SK-N-MC (cell line): ENCODE measurements at regions not wholly inside any gene's neighbourhood (a gene's known extent, or its start where the extent isn't known, plus 50 kb on each side); places are given as distances from the start of the nearest gene placed in this dataset.
"Not testable (repeated sequence)": the region's sequence is repeated elsewhere in the genome, so short reads cannot be mapped to it uniquely, and the experiment has no call there.

Experiments used
- DNase-seq: peaks from one replicate; pipeline ENCODE4 v3.0.0-alpha.2; 2011; ENCODE audit warnings: low read depth, low spot score
- H3K27ac ChIP-seq: fragments of 200-600 bp; sonication (generic); 2 replicates; pipeline ENCODE4 v1.5.1; 2016; ENCODE audit warnings: mixed run types
- H3K36me3 ChIP-seq: fragments of 200-600 bp; sonication (generic); 2 replicates; pipeline ENCODE4 v1.6.1; 2017; ENCODE audit warnings: antibody characterized with exemption, low read length, mixed read lengths; ENCODE audit not compliant: insufficient read depth
- H3K4me3 ChIP-seq: fragments of 200-600 bp; sonication (generic); 2 replicates; pipeline ENCODE4 v1.5.1; 2016
- H3K9ac ChIP-seq: fragments of 200-600 bp; sonication (generic); 2 replicates; pipeline ENCODE4 v1.8.0; 2017; ENCODE audit warnings: mixed run types, mixed read lengths; ENCODE audit not compliant: insufficient read length
- H3K9me3 ChIP-seq: fragments of 200-600 bp; sonication (generic); 2 replicates; pipeline ENCODE4 v1.6.1; 2017; ENCODE audit warnings: low read depth, mild to moderate bottlenecking, antibody characterized with exemption, low read length, moderate library complexity, mixed read lengths
- EZH2 ChIP-seq: fragments of 200-600 bp; sonication (generic); IDR thresholded peaks from one replicate; pipeline ENCODE4 v1.6.1; 2017; ENCODE audit warnings: antibody characterized with exemption
- FOXP2 ChIP-seq: optimal IDR thresholded peaks from 2 replicates; pipeline ENCODE3; 2011; ENCODE audit warnings: mild to moderate bottlenecking, moderate library complexity; ENCODE audit not compliant: insufficient read depth; ENCODE audit errors: extremely low read length, control extremely low read depth
- POLR2AphosphoS5 ChIP-seq: IDR thresholded peaks from 2 replicates; pipeline ENCODE4 v1.6.1; 2012; ENCODE audit warnings: mild to moderate bottlenecking, low read depth, low read length, borderline replicate concordance

- no peak overlapping the region for H3K9ac ChIP-seq
Observed at GRCh38 chr5:110001648-110002047, 311.9 kb downstream of the MAN2A1 start.

GRCh38 chr5:110002652-110003051 lies 312.9 kb downstream of the MAN2A1 start:
- no peak for TF ChIP-seq FOXP2
- Histone ChIP-seq H3K36me3 (no peaks in the 10 kb centered on the region), H3K4me3 (no peak overlapping the region), H3K27ac (no peak overlapping the region), H3K9ac (no peak overlapping the region), H3K9me3 (no peaks in the 10 kb centered on the region)
- no peak for DNase-seq

More at GRCh38 chr5:110001648-110002047, 311.9 kb downstream of the MAN2A1 start:
- no peak overlapping the region for H3K27ac ChIP-seq
- no peaks in the 10 kb centered on the region for H3K36me3 ChIP-seq
- H3K9me3 ChIP-seq = no peaks in the 10 kb centered on the region
- DNase-seq = no peak
- TF ChIP-seq FOXP2 (no peak), EZH2 (no peak), POLR2AphosphoS5 (no peak)
- no peak overlapping the region for H3K4me3 ChIP-seq

GRCh38 chr5:110005907-110006562 lies 316.3 kb downstream of the MAN2A1 start:
- not testable (repeated sequence) for H3K9me3 ChIP-seq, DNase-seq, H3K27ac ChIP-seq, H3K36me3 ChIP-seq, H3K9ac ChIP-seq, H3K4me3 ChIP-seq

GRCh38 chr5:110007101-110007500 lies 317.4 kb downstream of the MAN2A1 start:
- Histone ChIP-seq H3K9me3 (no peaks in the 10 kb centered on the region), H3K27ac (no peak overlapping the region), H3K4me3 (no peak overlapping the region), H3K9ac (no peak overlapping the region), H3K36me3 (no peaks in the 10 kb centered on the region)
- DNase-seq = no peak
- TF ChIP-seq FOXP2 (no peak), POLR2AphosphoS5 (no peak), EZH2 (no peak)

GRCh38 chr5:110008131-110008530 lies 318.4 kb downstream of the MAN2A1 start:
- Histone ChIP-seq H3K36me3 (no peaks in the 10 kb centered on the region), H3K27ac (no peak overlapping the region), H3K4me3 (no peak overlapping the region), H3K9ac (no peak overlapping the region), H3K9me3 (no peaks in the 10 kb centered on the region)
- DNase-seq = no peak
- TF ChIP-seq FOXP2 = no peak
- no peak for TF ChIP-seq POLR2AphosphoS5
- no peak for TF ChIP-seq EZH2

GRCh38 chr5:110012145-110012544 lies 322.4 kb downstream of the MAN2A1 start:
- Histone ChIP-seq H3K9ac (no peak overlapping the region), H3K27ac (no peak overlapping the region), H3K36me3 (no peaks in the 10 kb centered on the region), H3K4me3 (no peak overlapping the region), H3K9me3 (no peaks in the 10 kb centered on the region)
- DNase-seq = no peak
- TF ChIP-seq POLR2AphosphoS5 = no peak
- TF ChIP-seq EZH2 = no peak
- no peak for TF ChIP-seq FOXP2

- Histone ChIP-seq H3K9me3 (no peaks in the 10 kb centered on the region), H3K4me3 (no peak overlapping the region), H3K36me3 (no peaks in the 10 kb centered on the region), H3K9ac (no peak overlapping the region), H3K27ac (no peak overlapping the region)
- TF ChIP-seq FOXP2 (no peak), POLR2AphosphoS5 (no peak), EZH2 (no peak)
- no peak for DNase-seq
Observed at GRCh38 chr5:110013017-110013416, 323.3 kb downstream of the MAN2A1 start.

- DNase-seq = no peak
- no peak for TF ChIP-seq POLR2AphosphoS5
- no peak for TF ChIP-seq FOXP2
- TF ChIP-seq EZH2 = no peak
- Histone ChIP-seq H3K9ac (no peak overlapping the region), H3K27ac (no peak overlapping the region), H3K36me3 (no peaks in the 10 kb centered on the region), H3K9me3 (no peaks in the 10 kb centered on the region), H3K4me3 (no peak overlapping the region)
Observed at GRCh38 chr5:110017854-110018253, 328.1 kb downstream of the MAN2A1 start.

- Histone ChIP-seq H3K4me3 (no peak overlapping the region), H3K36me3 (no peaks in the 10 kb centered on the region), H3K27ac (no peak overlapping the region), H3K9me3 (no peaks in the 10 kb centered on the region), H3K9ac (no peak overlapping the region)
- no peak for TF ChIP-seq EZH2
- TF ChIP-seq FOXP2 = no peak
- no peak for TF ChIP-seq POLR2AphosphoS5
- no peak for DNase-seq
Observed at GRCh38 chr5:110018509-110018908, 328.8 kb downstream of the MAN2A1 start.
